ENCODE measurements at regions not wholly inside any gene's neighbourhood (a gene's known extent, or its start where the extent isn't known, plus 50 kb on each side); places are given as distances from the start of the nearest gene placed in this dataset.
"Not testable (repeated sequence)": the region's sequence is repeated elsewhere in the genome, so short reads cannot be mapped to it uniquely, and the experiment has no call there.

GRCh38 chr3:87742250-87742649, 316.6 kb downstream of the CGGBP1 start:
- DNase-seq (ENCODE audit: extremely low spot score): no peak
- no peak overlapping the region for H3K27ac ChIP-seq (replicated peaks in 1 of 4)
- TF ChIP-seq EP300 (IDR thresholded peaks at IDR 0.05): no peak
- TF ChIP-seq POLR2A (IDR thresholded peaks at IDR 0.05; ENCODE audit: low read depth): no peak
- no peaks in the 10 kb centered on the region for H3K4me1 ChIP-seq
- H3K36me3 ChIP-seq: no peaks in the 10 kb centered on the region
- intact Hi-C loops (cut with DNase I): no loop called here
- H3K4me3 ChIP-seq: no peak overlapping the region
- H3K27me3 ChIP-seq: no peaks in the 10 kb centered on the region
- WGBS: 77% methylated on average over 2 of the region's 2 CpGs
- peaks cover 0 to 28% (median 16%) of the 10 kb centered on the region in 4 donors for H3K9me3 ChIP-seq

GRCh38 chr3:87740894-87741293, 317.9 kb downstream of the CGGBP1 start:
- H3K36me3 ChIP-seq; H3K27me3 ChIP-seq; DNase-seq (ENCODE audit: extremely low spot score); H3K27ac ChIP-seq (replicated peaks in 1 of 4); H3K4me1 ChIP-seq; H3K4me3 ChIP-seq; intact Hi-C loops (cut with DNase I): not testable (repeated sequence)
- WGBS: 100% methylated on average over 1 of the region's 1 CpG
- peaks cover 0 to 28% (median 16%) of the 10 kb centered on the region in 4 donors for H3K9me3 ChIP-seq

- 72% methylated on average over 3 of the region's 3 CpGs for WGBS
- H3K36me3 ChIP-seq; H3K27me3 ChIP-seq; H3K27ac ChIP-seq (replicated peaks in 1 of 4); H3K4me1 ChIP-seq; DNase-seq (ENCODE audit: extremely low spot score); H3K4me3 ChIP-seq; intact Hi-C loops (cut with DNase I): not testable (repeated sequence)
- H3K9me3 ChIP-seq: peaks cover 0 to 22% (median 15%) of the 10 kb centered on the region in 4 donors
Observed at GRCh38 chr3:87737817-87738216, 321.0 kb downstream of the CGGBP1 start.

- DNase-seq (ENCODE audit: extremely low spot score): no peak
- Histone ChIP-seq H3K36me3 (no peaks in the 10 kb centered on the region), H3K4me3 (no peak overlapping the region), H3K9me3 (peaks cover 0 to 4% (median 0%) of the 10 kb centered on the region in 4 donors), H3K27me3 (no peaks in the 10 kb centered on the region), H3K4me1 (no peaks in the 10 kb centered on the region), H3K27ac (replicated peaks in 1 of 4) (no peak overlapping the region)
- no peak for TF ChIP-seq CTCF (IDR thresholded peaks at IDR 0.05)
- no peak for TF ChIP-seq POLR2AphosphoS5 (IDR thresholded peaks at IDR 0.05)
- no peak for TF ChIP-seq EP300 (IDR thresholded peaks at IDR 0.05)
- no peak for TF ChIP-seq POLR2A (IDR thresholded peaks at IDR 0.05; ENCODE audit: low read depth)
- 88% methylated on average over 10 of the region's 10 CpGs for WGBS
- intact Hi-C loops (cut with DNase I): no loop called here
Observed at GRCh38 chr3:87733671-87734367, 325.0 kb downstream of the CGGBP1 start.

GRCh38 chr3:87732294-87732693, 326.5 kb downstream of the CGGBP1 start:
- intact Hi-C loops (cut with DNase I): no loop called here
- H3K4me1 ChIP-seq: no peaks in the 10 kb centered on the region
- H3K27ac ChIP-seq (replicated peaks in 1 of 4): no peak overlapping the region
- 74% methylated on average over 3 of the region's 3 CpGs for WGBS
- peaks cover 0 to 4% (median 0%) of the 10 kb centered on the region in 4 donors for H3K9me3 ChIP-seq
- DNase-seq (ENCODE audit: extremely low spot score): no peak
- H3K27me3 ChIP-seq: no peaks in the 10 kb centered on the region
- H3K4me3 ChIP-seq: no peak overlapping the region
- no peak for TF ChIP-seq POLR2AphosphoS5 (IDR thresholded peaks at IDR 0.05)
- TF ChIP-seq POLR2A (IDR thresholded peaks at IDR 0.05; ENCODE audit: low read depth): no peak
- TF ChIP-seq CTCF (IDR thresholded peaks at IDR 0.05): no peak
- no peak for TF ChIP-seq EP300 (IDR thresholded peaks at IDR 0.05)
- H3K36me3 ChIP-seq: no peaks in the 10 kb centered on the region

GRCh38 chr3:87727783-87728182, 331.0 kb downstream of the CGGBP1 start:
- no peak for DNase-seq (ENCODE audit: extremely low spot score)
- 73% methylated on average over 4 of the region's 4 CpGs for WGBS
- H3K27ac ChIP-seq (replicated peaks in 1 of 4): no peak overlapping the region
- intact Hi-C loops (cut with DNase I): no loop called here
- no peaks in the 10 kb centered on the region for H3K27me3 ChIP-seq
- TF ChIP-seq POLR2A (IDR thresholded peaks at IDR 0.05; ENCODE audit: low read depth) (no peak), POLR2AphosphoS5 (IDR thresholded peaks at IDR 0.05) (no peak), CTCF (IDR thresholded peaks at IDR 0.05) (no peak), EP300 (IDR thresholded peaks at IDR 0.05) (no peak)
- H3K4me3 ChIP-seq: no peak overlapping the region
- H3K36me3 ChIP-seq: no peaks in the 10 kb centered on the region
- no peaks in the 10 kb centered on the region for H3K4me1 ChIP-seq
- peaks cover 0 to 8% (median 0%) of the 10 kb centered on the region in 4 donors for H3K9me3 ChIP-seq
